H9 (cell line): ENCODE measurements at regions not wholly inside any gene's neighbourhood (a gene's known extent, or its start where the extent isn't known, plus 50 kb on each side); places are given as distances from the start of the nearest gene placed in this dataset.

Experiments used
- DNase-seq: peaks from one replicate; pipeline ENCODE4 v3.0.0-alpha.2; 2017
- H2AFZ ChIP-seq: one replicate; pipeline ENCODE4 v1.6.1; 2013; ENCODE audit warnings: mild to moderate bottlenecking, low read length, control low read depth, moderate library complexity
- H2AK5ac ChIP-seq: 2 replicates; pipeline ENCODE4 v1.6.1; 2013; ENCODE audit warnings: low read length, control low read depth, mixed read lengths; ENCODE audit not compliant: insufficient read length
- H2BK120ac ChIP-seq: one replicate; pipeline ENCODE4 v1.6.1; 2013; ENCODE audit warnings: low read depth, mild to moderate bottlenecking, low read length, control low read depth, inconsistent platforms; ENCODE audit not compliant: poor library complexity, severe bottlenecking
- H2BK12ac ChIP-seq: 2 replicates; pipeline ENCODE4 v1.6.1; 2013; ENCODE audit warnings: low read length, control low read depth, mixed read lengths, low read depth; ENCODE audit not compliant: insufficient read length
- H2BK15ac ChIP-seq: 2 replicates; pipeline ENCODE4 v1.6.1; 2013; ENCODE audit warnings: low read depth, low read length, control low read depth
- H2BK20ac ChIP-seq: one replicate; pipeline ENCODE4 v1.6.1; 2013; ENCODE audit warnings: low read depth, mild to moderate bottlenecking, low read length, control low read depth, inconsistent platforms; ENCODE audit not compliant: poor library complexity, severe bottlenecking
- H2BK5ac ChIP-seq: 2 replicates; pipeline ENCODE4 v1.6.1; 2013; ENCODE audit warnings: low read length, control low read depth, mixed read lengths; ENCODE audit not compliant: insufficient read length
- H3K14ac ChIP-seq: 2 replicates; pipeline ENCODE4 v1.6.1; 2013; ENCODE audit warnings: low read length, control low read depth; ENCODE audit not compliant: insufficient read depth
- H3K18ac ChIP-seq: 2 replicates; pipeline ENCODE4 v1.6.1; 2013; ENCODE audit warnings: low read depth, mild to moderate bottlenecking, mixed read lengths, low read length, control low read depth; ENCODE audit not compliant: insufficient read length
- H3K23ac ChIP-seq: 2 replicates; pipeline ENCODE4 v1.6.1; 2013; ENCODE audit warnings: low read length, control low read depth, mixed read lengths, low read depth; ENCODE audit not compliant: insufficient read length
- H3K23me2 ChIP-seq: 2 replicates; pipeline ENCODE4 v1.6.1; 2013; ENCODE audit warnings: low read depth, mild to moderate bottlenecking, mixed read lengths, low read length, control low read depth; ENCODE audit not compliant: insufficient read length, poor library complexity, severe bottlenecking
- H3K27ac ChIP-seq: 2 replicates; pipeline ENCODE4 v1.5.1; 2013; ENCODE audit warnings: low read length, control low read depth, mixed read lengths, low read depth; ENCODE audit not compliant: insufficient read length
- H3K27me3 ChIP-seq: 2 replicates; pipeline ENCODE4 v1.6.1; 2013; ENCODE audit warnings: low read length, control low read depth, inconsistent platforms; ENCODE audit not compliant: insufficient read depth
- H3K4ac ChIP-seq: 2 replicates; pipeline ENCODE4 v1.6.1; 2013; ENCODE audit warnings: low read depth, mild to moderate bottlenecking, control low read depth, inconsistent platforms, low read length, moderate library complexity
- H3K4me1 ChIP-seq: 2 replicates; pipeline ENCODE4 v1.6.1; 2013; ENCODE audit warnings: low read length, control low read depth, inconsistent platforms; ENCODE audit not compliant: insufficient read depth
- H3K4me2 ChIP-seq: 2 replicates; pipeline ENCODE4 v1.6.1; 2013; ENCODE audit warnings: low read length, control low read depth, mixed read lengths; ENCODE audit not compliant: insufficient read length, insufficient read depth
- H3K56ac ChIP-seq: 2 replicates; pipeline ENCODE4 v1.6.1; 2013; ENCODE audit warnings: low read depth, mild to moderate bottlenecking, mixed read lengths, low read length, control low read depth; ENCODE audit not compliant: insufficient read length
- H3K79me1 ChIP-seq: 2 replicates; pipeline ENCODE4 v1.6.1; 2013; ENCODE audit warnings: low read depth, mild to moderate bottlenecking, moderate library complexity, low read length, control low read depth, inconsistent platforms; ENCODE audit not compliant: insufficient read depth, poor library complexity, severe bottlenecking
- H3K79me2 ChIP-seq: 2 replicates; pipeline ENCODE4 v1.6.1; 2013; ENCODE audit warnings: low read length, control low read depth, inconsistent platforms; ENCODE audit not compliant: insufficient read depth
- H3K9ac ChIP-seq: 2 replicates; pipeline ENCODE4 v1.6.1; 2013; ENCODE audit warnings: low read length, control low read depth, mixed read lengths; ENCODE audit not compliant: insufficient read length; ENCODE audit errors: extremely low read depth
- H3K9me3 ChIP-seq: one replicate; pipeline ENCODE4 v1.6.1; 2013; ENCODE audit warnings: low read depth, low read length, inconsistent platforms; ENCODE audit not compliant: control insufficient read depth
- H3T11ph ChIP-seq: one replicate; pipeline ENCODE4 v1.6.1; 2013; ENCODE audit warnings: mild to moderate bottlenecking, low read length, control low read depth, inconsistent platforms
- H4K20me1 ChIP-seq: one replicate; pipeline ENCODE4 v1.6.1; 2013; ENCODE audit not compliant: control insufficient read depth, insufficient read length, insufficient read depth
- H4K5ac ChIP-seq: 2 replicates; pipeline ENCODE4 v1.6.1; 2013; ENCODE audit warnings: low read depth, mild to moderate bottlenecking, mixed read lengths, low read length, control low read depth; ENCODE audit not compliant: insufficient read length
- H4K8ac ChIP-seq: replicated peaks from 2 replicates; pipeline ENCODE4 v1.6.1; 2013; ENCODE audit warnings: low read length, control low read depth, mixed read lengths, low read depth; ENCODE audit not compliant: insufficient read length
- H4K91ac ChIP-seq: 2 replicates; pipeline ENCODE4 v1.6.1; 2013; ENCODE audit warnings: low read depth, mild to moderate bottlenecking, moderate library complexity, mixed read lengths, low read length, control low read depth; ENCODE audit not compliant: insufficient read length
- H3K27ac Mint-ChIP-seq, 3 experiments: 2 replicates in 2 of 3; 3 replicates in 1 of 3; pipeline ENCODE4 v1.8.0; 2020 to 2021; ENCODE audit warnings: mixed read lengths in 3 of 3, mild to moderate bottlenecking in 1 of 3, moderate library complexity in 1 of 3
- H3K27me3 Mint-ChIP-seq: 2 replicates; pipeline ENCODE4 v1.8.0; 2021; ENCODE audit warnings: low read depth, mild to moderate bottlenecking, moderate library complexity, mixed read lengths
- H3K36me3 Mint-ChIP-seq, 3 experiments: 2 replicates in 2 of 3; 3 replicates in 1 of 3; pipeline ENCODE4 v1.8.0; 2020 to 2021; ENCODE audit warnings: low read depth in 3 of 3, mixed read lengths in 3 of 3; ENCODE audit not compliant: insufficient read depth in 1 of 3
- H3K4me1 Mint-ChIP-seq, 2 experiments: 2 replicates each; pipeline ENCODE4 v1.8.0; 2020; ENCODE audit warnings: mixed read lengths in 2 of 2
- H3K4me3 Mint-ChIP-seq, 2 experiments: 2 replicates in 1 of 2; 3 replicates in 1 of 2; pipeline ENCODE4 v1.8.0; 2020 to 2021; ENCODE audit warnings: mild to moderate bottlenecking in 2 of 2, mixed read lengths in 2 of 2, moderate library complexity in 1 of 2
- H3K9me3 Mint-ChIP-seq, 2 experiments: 2 replicates in 1 of 2; 3 replicates in 1 of 2; pipeline ENCODE4 v1.8.0; 2020; ENCODE audit warnings: mild to moderate bottlenecking in 2 of 2, mixed read lengths in 2 of 2, moderate library complexity in 1 of 2
- WGBS: extraction: QIAGEN DNeasy Blood & Tissue Kit; methylation state at CpG from one replicate; pipeline ENCODE4 v1.1.7; 2013; ENCODE audit warnings: missing lambda C conversion rate, low lambda C conversion rate, mixed read lengths; ENCODE audit not compliant: insufficient read length; ENCODE audit errors: extremely low coverage; 5-methylcytosine and 5-hydroxymethylcytosine counted together
- TF ChIP-seq, protein P1 (sequence below): fragments of 200-600 bp; sonication (generic); conservative IDR thresholded peaks from 3 replicates; pipeline ENCODE4 v1.8.0; 2021; ENCODE audit warnings: antibody characterized with exemption, mild to moderate bottlenecking

GRCh38 chr17:69706127-69706526, 291.6 kb downstream of the MAP2K6 start:
- H2BK15ac ChIP-seq = no peak overlapping the region
- H3K18ac ChIP-seq = no peak overlapping the region
- Mint-ChIP-seq H3K9me3 (no peaks in the 10 kb centered on the region; a peak in 2 of 5 replicates), H3K27ac (no peak overlapping the region), H3K4me1 (no peaks in the 10 kb centered on the region), H3K27me3 (no peaks in the 10 kb centered on the region; the same call in 1 of the 2 replicates), H3K4me3 (no peak overlapping the region), H3K36me3 (no peaks in the 10 kb centered on the region)
- no peaks in the 10 kb centered on the region for H4K20me1 ChIP-seq
- H2AK5ac ChIP-seq = no peak overlapping the region
- H2BK12ac ChIP-seq = no peak overlapping the region
- H2BK120ac ChIP-seq = no peak overlapping the region
- no CpG with 5 or more reads among the region's 2 CpGs for WGBS
- TF ChIP-seq, protein P1, sequence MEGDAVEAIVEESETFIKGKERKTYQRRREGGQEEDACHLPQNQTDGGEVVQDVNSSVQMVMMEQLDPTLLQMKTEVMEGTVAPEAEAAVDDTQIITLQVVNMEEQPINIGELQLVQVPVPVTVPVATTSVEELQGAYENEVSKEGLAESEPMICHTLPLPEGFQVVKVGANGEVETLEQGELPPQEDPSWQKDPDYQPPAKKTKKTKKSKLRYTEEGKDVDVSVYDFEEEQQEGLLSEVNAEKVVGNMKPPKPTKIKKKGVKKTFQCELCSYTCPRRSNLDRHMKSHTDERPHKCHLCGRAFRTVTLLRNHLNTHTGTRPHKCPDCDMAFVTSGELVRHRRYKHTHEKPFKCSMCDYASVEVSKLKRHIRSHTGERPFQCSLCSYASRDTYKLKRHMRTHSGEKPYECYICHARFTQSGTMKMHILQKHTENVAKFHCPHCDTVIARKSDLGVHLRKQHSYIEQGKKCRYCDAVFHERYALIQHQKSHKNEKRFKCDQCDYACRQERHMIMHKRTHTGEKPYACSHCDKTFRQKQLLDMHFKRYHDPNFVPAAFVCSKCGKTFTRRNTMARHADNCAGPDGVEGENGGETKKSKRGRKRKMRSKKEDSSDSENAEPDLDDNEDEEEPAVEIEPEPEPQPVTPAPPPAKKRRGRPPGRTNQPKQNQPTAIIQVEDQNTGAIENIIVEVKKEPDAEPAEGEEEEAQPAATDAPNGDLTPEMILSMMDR = no peak
- H3K9ac ChIP-seq = no peak overlapping the region
- H3K4ac ChIP-seq = no peak overlapping the region
- no peak overlapping the region for H3K23ac ChIP-seq
- no peak for DNase-seq
- no peaks in the 10 kb centered on the region; the same call in 1 of the 2 replicates for H3K27me3 ChIP-seq
- no peaks in the 10 kb centered on the region for H3K79me1 ChIP-seq
- no peak overlapping the region for H4K91ac ChIP-seq
- H4K8ac ChIP-seq = no peak overlapping the region
- no peaks in the 10 kb centered on the region for H3K9me3 ChIP-seq
- no peak overlapping the region for H2AFZ ChIP-seq
- no peak overlapping the region for H2BK5ac ChIP-seq
- no peak overlapping the region for H4K5ac ChIP-seq
- no peaks in the 10 kb centered on the region for H3K4me1 ChIP-seq
- H3K56ac ChIP-seq = no peak overlapping the region
- H3K23me2 ChIP-seq = no peaks in the 10 kb centered on the region
- no peak overlapping the region for H3T11ph ChIP-seq
- no peak overlapping the region for H3K4me2 ChIP-seq
- no peak overlapping the region for H3K14ac ChIP-seq
- H3K79me2 ChIP-seq = no peaks in the 10 kb centered on the region
- H3K27ac ChIP-seq = no peak overlapping the region
- H2BK20ac ChIP-seq = no peak overlapping the region
